HCT116 (cell line): ENCODE measurements at regions not wholly inside any gene's neighbourhood (a gene's known extent, or its start where the extent isn't known, plus 50 kb on each side); places are given as distances from the start of the nearest gene placed in this dataset.

Experiments
- RAD21 ChIP-seq: IDR thresholded peaks from 2 replicates; pipeline ENCODE4 v1.6.1; 2012; ENCODE audit warnings: low read depth, mild to moderate bottlenecking
- TF ChIP-seq, protein P1 (sequence below): IDR thresholded peaks from 2 replicates; pipeline ENCODE4 v1.6.1; 2012

DNA sequence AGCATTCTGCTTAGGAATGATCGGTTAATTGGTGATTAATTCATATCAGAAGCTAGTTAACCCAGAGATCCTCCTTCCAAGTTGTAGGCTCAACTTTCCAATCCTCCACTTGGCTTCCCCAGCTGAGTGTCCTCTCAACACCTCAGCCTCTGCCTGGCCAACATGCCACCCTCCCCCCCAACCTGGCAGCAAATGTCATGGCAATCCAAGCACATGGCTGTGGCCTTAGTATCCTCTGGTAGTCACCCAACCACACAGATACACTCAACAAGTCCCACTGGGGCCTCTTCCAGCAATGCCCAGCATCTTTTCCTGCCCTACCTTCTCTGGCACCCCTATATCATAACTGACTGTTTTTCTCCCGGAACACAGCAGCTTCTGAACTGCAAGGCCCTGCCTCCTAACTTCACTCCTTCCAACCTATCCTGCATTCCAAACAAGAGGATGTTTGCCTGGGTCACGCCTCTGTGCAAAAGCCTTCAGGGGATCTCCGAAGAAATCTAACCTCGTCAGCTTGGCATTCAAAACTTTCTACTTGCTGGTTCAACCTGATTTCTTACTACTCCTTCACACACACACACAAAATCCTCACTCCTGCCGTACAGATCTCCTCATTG is 195.0 kb downstream of the CYP26B1 start:
- no peak for TF ChIP-seq RAD21
- TF ChIP-seq, protein P1, sequence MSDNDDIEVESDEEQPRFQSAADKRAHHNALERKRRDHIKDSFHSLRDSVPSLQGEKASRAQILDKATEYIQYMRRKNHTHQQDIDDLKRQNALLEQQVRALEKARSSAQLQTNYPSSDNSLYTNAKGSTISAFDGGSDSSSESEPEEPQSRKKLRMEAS: no peak
